Gastroesophageal sphincter (tissue), 3 donors: ENCODE measurements at regions not wholly inside any gene's neighbourhood (a gene's known extent, or its start where the extent isn't known, plus 50 kb on each side); places are given as distances from the start of the nearest gene placed in this dataset.

Source experiments
- CTCF ChIP-seq, 4 experiments: fragments of 200-600 bp in 2 of 4; fragments of 450-650 bp in 2 of 4; sonication (generic) in 1 of 4; IDR thresholded peaks; one replicate each; pipeline ENCODE4 v1.5.1; 2017 to 2019; ENCODE audit warnings: antibody characterized with exemption in 4 of 4, mild to moderate bottlenecking in 2 of 4, moderate library complexity in 2 of 4
- EP300 ChIP-seq: sonication (generic); formaldehyde crosslinking; IDR thresholded peaks from one replicate; pipeline ENCODE4 v1.6.1; 2017; ENCODE audit warnings: antibody characterized with exemption, mild to moderate bottlenecking
- POLR2A ChIP-seq, 2 donors: fragments of 450-650 bp; IDR thresholded peaks; one replicate each; pipeline ENCODE4 v1.6.1; 2017; ENCODE audit warnings: antibody characterized with exemption in 2 of 2, mild to moderate bottlenecking in 2 of 2, moderate library complexity in 1 of 2
- POLR2AphosphoS5 ChIP-seq: sonication (generic); formaldehyde crosslinking; IDR thresholded peaks from one replicate; pipeline ENCODE4 v1.6.1; 2017; ENCODE audit warnings: antibody characterized with exemption

- TF ChIP-seq CTCF (IDR thresholded peaks at IDR 0.05) (no peak), POLR2AphosphoS5 (no peak), POLR2A (IDR thresholded peaks at IDR 0.05) (no peak), EP300 (no peak)
Measured at GRCh38 chr10:107834706-107835105, 670.2 kb upstream of the SORCS1 start.
